PC-9 (cell line): ENCODE measurements at regions not wholly inside any gene's neighbourhood (a gene's known extent, or its start where the extent isn't known, plus 50 kb on each side); places are given as distances from the start of the nearest gene placed in this dataset.

Experiments used
- BruUV-seq: library from RNA; stranded (reverse); fragments of 400-500 nt; replicated peaks from 2 replicates; lab custom pipeline; 2021; lab: Mats Ljungman, UMichigan
- CTCF ChIA-PET: fragments of 300-600 bp; sonication (Branson Sonifier 250); formaldehyde crosslinking; loops from one replicate; lab custom pipeline; 2022; ENCODE audit warnings: antibody characterized with exemption; lab: Charles Lee
- POLR2A ChIA-PET: fragments of 300-600 bp; sonication (Branson Sonifier 250); formaldehyde crosslinking; loops from one replicate; lab custom pipeline; 2022; ENCODE audit warnings: antibody characterized with exemption; ENCODE audit not compliant: unreplicated experiment; lab: Charles Lee
- DNase-seq, 2 experiments: peaks; one replicate each; pipeline versions ENCODE4 v3.0.0 to v3.0.0-alpha.2; 2015 to 2022; ENCODE audit warnings: mixed read lengths in 1 of 2
- H2AFZ ChIP-seq: fragments of 200-600 bp; sonication (generic); 2 replicates; pipeline ENCODE4 v1.8.1; 2017; ENCODE audit warnings: antibody characterized with exemption
- H3F3A ChIP-seq: fragments of 200-600 bp; sonication (generic); 2 replicates; pipeline ENCODE4 v1.8.1; 2017; ENCODE audit warnings: antibody characterized with exemption, mild to moderate bottlenecking, low read depth; ENCODE audit not compliant: insufficient read depth
- H3K27ac ChIP-seq: fragments of 200-600 bp; sonication (generic); 2 replicates; pipeline ENCODE4 v1.6.1; 2016; ENCODE audit warnings: mixed run types
- H3K27me3 ChIP-seq: fragments of 200-600 bp; sonication (generic); 2 replicates; pipeline ENCODE4 v1.6.1; 2016; ENCODE audit warnings: low read depth, mixed run types; ENCODE audit not compliant: insufficient read depth
- H3K36me3 ChIP-seq: fragments of 200-600 bp; sonication (generic); 2 replicates; pipeline ENCODE4 v1.6.1; 2016; ENCODE audit warnings: low read depth, mixed run types
- H3K4me1 ChIP-seq: fragments of 200-600 bp; sonication (generic); replicated peaks from 2 replicates; pipeline ENCODE4 v1.6.1; 2016; ENCODE audit warnings: mixed run types; ENCODE audit not compliant: insufficient read depth
- H3K4me2 ChIP-seq: fragments of 200-600 bp; sonication (generic); 2 replicates; pipeline ENCODE4 v1.6.1; 2017; ENCODE audit warnings: mixed run types
- H3K4me3 ChIP-seq: fragments of 200-600 bp; sonication (generic); 2 replicates; pipeline ENCODE4 v1.6.1; 2016; ENCODE audit warnings: mixed run types
- H3K79me2 ChIP-seq: fragments of 200-600 bp; sonication (generic); 2 replicates; pipeline ENCODE4 v1.6.1; 2017; ENCODE audit warnings: low read depth, mixed run types
- H3K9me2 ChIP-seq: fragments of 200-600 bp; sonication (generic); 2 replicates; pipeline ENCODE4 v1.8.1; 2017; ENCODE audit warnings: mild to moderate bottlenecking; ENCODE audit not compliant: insufficient read depth
- H3K9me3 ChIP-seq: fragments of 200-600 bp; sonication (generic); 2 replicates; pipeline ENCODE4 v1.8.1; 2016; ENCODE audit warnings: low read depth; ENCODE audit not compliant: insufficient read depth
- H4K20me1 ChIP-seq: fragments of 200-600 bp; sonication (generic); 2 replicates; pipeline ENCODE4 v1.8.1; 2017; ENCODE audit not compliant: insufficient read depth
- EZH2 ChIP-seq: fragments of 200-600 bp; sonication (generic); IDR thresholded peaks from 2 replicates; pipeline ENCODE4 v1.8.0; 2017; ENCODE audit warnings: antibody characterized with exemption, low read depth
- intact Hi-C: fragments of 100-400 bp; cut with micrococcal nuclease; formaldehyde crosslinking; loops from one replicate; pipeline ENCODE4 v1.10.0; 2022; ENCODE audit not compliant: unreplicated experiment
- TF ChIP-seq, protein P1 (sequence below): fragments of 200-600 bp; sonication (generic); conservative IDR thresholded peaks from 2 replicates; pipeline ENCODE4 v1.6.1; 2017; ENCODE audit warnings: mixed run types, antibody characterized with exemption, mild to moderate bottlenecking, moderate library complexity

DNA sequence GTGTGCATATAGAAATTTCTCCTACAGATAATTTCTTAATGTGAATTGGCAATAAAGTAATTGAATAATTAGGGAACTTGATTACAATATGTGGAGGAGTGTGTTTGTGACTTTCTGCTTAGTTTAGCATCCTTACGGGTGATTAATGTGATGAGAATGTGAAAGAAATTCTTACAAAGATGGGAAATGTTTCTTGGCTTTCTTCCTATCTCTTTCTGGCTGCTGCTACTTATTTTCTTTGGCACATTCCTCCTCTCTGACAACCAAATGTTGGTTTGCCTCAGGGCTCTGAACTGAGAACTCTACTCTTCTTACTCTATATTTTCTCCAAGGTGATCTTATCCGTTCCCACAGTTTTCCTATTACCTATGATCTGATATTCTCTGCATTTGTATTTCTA lies 300.1 kb downstream of the TBC1D4 start:
- H3K4me3 ChIP-seq: no peak overlapping the region
- no peak for DNase-seq
- no peak overlapping the region for H2AFZ ChIP-seq
- no peaks in the 10 kb centered on the region for H3F3A ChIP-seq
- CTCF ChIA-PET: no interaction called here
- no peak overlapping the region for H3K27ac ChIP-seq
- H3K9me2 ChIP-seq: no peaks in the 10 kb centered on the region
- TF ChIP-seq, protein P1, sequence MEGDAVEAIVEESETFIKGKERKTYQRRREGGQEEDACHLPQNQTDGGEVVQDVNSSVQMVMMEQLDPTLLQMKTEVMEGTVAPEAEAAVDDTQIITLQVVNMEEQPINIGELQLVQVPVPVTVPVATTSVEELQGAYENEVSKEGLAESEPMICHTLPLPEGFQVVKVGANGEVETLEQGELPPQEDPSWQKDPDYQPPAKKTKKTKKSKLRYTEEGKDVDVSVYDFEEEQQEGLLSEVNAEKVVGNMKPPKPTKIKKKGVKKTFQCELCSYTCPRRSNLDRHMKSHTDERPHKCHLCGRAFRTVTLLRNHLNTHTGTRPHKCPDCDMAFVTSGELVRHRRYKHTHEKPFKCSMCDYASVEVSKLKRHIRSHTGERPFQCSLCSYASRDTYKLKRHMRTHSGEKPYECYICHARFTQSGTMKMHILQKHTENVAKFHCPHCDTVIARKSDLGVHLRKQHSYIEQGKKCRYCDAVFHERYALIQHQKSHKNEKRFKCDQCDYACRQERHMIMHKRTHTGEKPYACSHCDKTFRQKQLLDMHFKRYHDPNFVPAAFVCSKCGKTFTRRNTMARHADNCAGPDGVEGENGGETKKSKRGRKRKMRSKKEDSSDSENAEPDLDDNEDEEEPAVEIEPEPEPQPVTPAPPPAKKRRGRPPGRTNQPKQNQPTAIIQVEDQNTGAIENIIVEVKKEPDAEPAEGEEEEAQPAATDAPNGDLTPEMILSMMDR: no peak
- no peak for TF ChIP-seq EZH2
- no peaks in the 10 kb centered on the region for H4K20me1 ChIP-seq
- no peaks in the 10 kb centered on the region for H3K79me2 ChIP-seq
- intact Hi-C loops: no loop called here
- no TSS peak for BruUV-seq
- H3K36me3 ChIP-seq: no peaks in the 10 kb centered on the region
- H3K9me3 ChIP-seq: no peaks in the 10 kb centered on the region
- no peaks in the 10 kb centered on the region for H3K4me1 ChIP-seq
- H3K27me3 ChIP-seq: no peaks in the 10 kb centered on the region
- H3K4me2 ChIP-seq: no peak overlapping the region
- POLR2A ChIA-PET: no interaction called here

DNA sequence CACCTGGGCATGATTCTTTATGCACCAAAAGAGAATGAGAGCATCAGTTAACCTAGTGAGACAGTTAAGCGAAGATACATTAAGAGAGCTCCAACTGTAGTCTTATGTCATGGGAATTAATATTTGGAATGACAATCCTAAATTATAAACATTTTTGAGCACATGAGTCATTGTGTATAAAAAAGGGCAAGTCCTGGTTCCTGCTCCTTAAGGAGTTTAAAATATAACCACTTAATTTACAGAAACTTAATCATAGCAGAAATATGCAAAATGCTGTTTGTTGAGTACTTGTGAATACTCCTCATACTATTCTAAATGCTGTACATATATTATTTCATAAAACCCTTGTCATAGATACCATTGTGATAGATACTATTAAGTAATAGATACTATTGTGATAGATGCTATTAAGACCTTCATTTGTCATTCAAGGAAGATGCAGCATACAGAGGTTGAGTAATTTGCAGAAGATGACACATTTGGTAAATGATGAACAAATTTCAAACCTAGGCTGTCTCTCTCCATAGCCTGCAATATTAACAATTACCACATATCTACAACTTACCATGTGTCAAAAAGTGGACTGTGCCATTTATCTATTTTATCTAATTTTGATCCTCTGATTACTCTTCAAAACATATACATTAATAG lies 301.0 kb downstream of the TBC1D4 start:
- Histone ChIP-seq H3K27ac (no peak overlapping the region), H3K36me3 (no peaks in the 10 kb centered on the region), H3K9me3 (no peaks in the 10 kb centered on the region), H3K4me2 (no peak overlapping the region), H2AFZ (no peak overlapping the region), H3K4me3 (no peak overlapping the region), H3K9me2 (no peaks in the 10 kb centered on the region), H4K20me1 (no peaks in the 10 kb centered on the region), H3F3A (no peaks in the 10 kb centered on the region), H3K79me2 (no peaks in the 10 kb centered on the region), H3K4me1 (no peaks in the 10 kb centered on the region), H3K27me3 (no peaks in the 10 kb centered on the region)
- DNase-seq: no peak
- TF ChIP-seq, protein P1: no peak
- no peak for TF ChIP-seq EZH2
- BruUV-seq: no TSS peak
- ChIA-PET POLR2A (no interaction called here), CTCF (no interaction called here)
- intact Hi-C loops: no loop called here

DNA sequence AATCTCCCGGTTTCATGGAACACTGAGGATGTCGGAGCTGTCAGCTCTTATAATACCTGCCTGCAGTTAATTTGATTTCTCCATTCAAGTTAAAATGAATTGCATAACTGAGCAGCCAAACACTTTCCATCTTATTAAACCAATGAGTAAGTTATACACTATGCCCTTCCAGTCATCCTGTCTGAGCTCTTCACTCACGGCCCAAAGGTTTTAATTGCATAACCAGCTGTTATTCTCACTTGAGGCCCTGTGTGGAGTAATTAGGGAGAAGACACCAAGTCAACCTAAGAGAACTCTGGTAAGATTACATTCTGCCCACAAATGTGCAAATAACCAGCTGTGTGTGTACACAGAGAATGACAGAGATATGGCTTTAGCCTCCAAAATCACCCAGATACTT lies 303.5 kb downstream of the TBC1D4 start:
- ChIA-PET CTCF (no interaction called here), POLR2A (no interaction called here)
- intact Hi-C loops: no loop called here
- no peaks in the 10 kb centered on the region for H3K27me3 ChIP-seq
- H3K9me3 ChIP-seq: no peaks in the 10 kb centered on the region
- no peaks in the 10 kb centered on the region for H4K20me1 ChIP-seq
- DNase-seq: no peak
- no peak overlapping the region for H2AFZ ChIP-seq
- no TSS peak for BruUV-seq
- no peak for TF ChIP-seq EZH2
- TF ChIP-seq, protein P1: no peak
- no peaks in the 10 kb centered on the region for H3K79me2 ChIP-seq
- H3K4me2 ChIP-seq: no peak overlapping the region
- no peaks in the 10 kb centered on the region for H3K36me3 ChIP-seq
- no peaks in the 10 kb centered on the region for H3K9me2 ChIP-seq
- H3K4me1 ChIP-seq: no peaks in the 10 kb centered on the region
- H3K27ac ChIP-seq: no peak overlapping the region
- H3K4me3 ChIP-seq: no peak overlapping the region
- no peaks in the 10 kb centered on the region for H3F3A ChIP-seq
